MCF 10A (cell line): ENCODE measurements at regions not wholly inside any gene's neighbourhood (a gene's known extent, or its start where the extent isn't known, plus 50 kb on each side); places are given as distances from the start of the nearest gene placed in this dataset.

Source experiments
- BruUV-seq: library from RNA; stranded (reverse); fragments of 400-500 nt; replicated peaks from 2 replicates; lab custom pipeline; 2021; lab: Mats Ljungman, UMichigan
- CTCF ChIA-PET: fragments of 300-600 bp; sonication (Branson Sonifier 250); formaldehyde crosslinking; extraction: SDS; loops from one replicate; lab custom pipeline; 2021; ENCODE audit warnings: antibody characterized with exemption, inconsistent platforms; lab: Yijun Ruan, JAX
- POLR2A ChIA-PET: fragments of 300-600, 350-650 bp; sonication (Branson Sonifier 250); formaldehyde crosslinking; extraction: SDS; loops from one replicate; lab custom pipeline; 2020; ENCODE audit warnings: antibody characterized with exemption, inconsistent platforms; lab: Yijun Ruan, JAX
- DNase-seq: peaks from one replicate; pipeline ENCODE4 v3.0.0-alpha.2; 2018; ENCODE audit not compliant: unreplicated experiment
- H3K27ac Mint-ChIP-seq: one replicate; pipeline ENCODE4 v1.8.0; 2022; ENCODE audit warnings: mild to moderate bottlenecking, low read depth, mixed read lengths; ENCODE audit not compliant: unreplicated experiment
- H3K27me3 Mint-ChIP-seq: one replicate; pipeline ENCODE4 v1.8.0; 2022; ENCODE audit warnings: mixed read lengths; ENCODE audit not compliant: insufficient read depth, unreplicated experiment
- H3K36me3 Mint-ChIP-seq: one replicate; pipeline ENCODE4 v1.8.0; 2022; ENCODE audit warnings: mild to moderate bottlenecking, moderate library complexity, mixed read lengths; ENCODE audit not compliant: insufficient read depth, unreplicated experiment
- H3K4me1 Mint-ChIP-seq: one replicate; pipeline ENCODE4 v1.8.0; 2022; ENCODE audit warnings: mixed read lengths; ENCODE audit not compliant: insufficient read depth, unreplicated experiment
- H3K4me3 Mint-ChIP-seq: one replicate; pipeline ENCODE4 v1.8.0; 2022; ENCODE audit warnings: mild to moderate bottlenecking, moderate library complexity, mixed read lengths; ENCODE audit not compliant: unreplicated experiment
- H3K9me3 Mint-ChIP-seq: one replicate; pipeline ENCODE4 v1.8.0; 2022; ENCODE audit warnings: mixed read lengths; ENCODE audit not compliant: unreplicated experiment
- CTCF ChIP-seq: fragments of 200-600 bp; IDR thresholded peaks from one replicate; pipeline ENCODE4 v1.8.0; 2022; ENCODE audit warnings: antibody characterized with exemption, mild to moderate bottlenecking; ENCODE audit not compliant: unreplicated experiment
- intact Hi-C: fragments of 100-400 bp; cut with micrococcal nuclease; formaldehyde crosslinking; loops from 2 replicates; pipeline ENCODE4 v1.14.1; 2022

- intact Hi-C loops: no loop called here
- H3K9me3 Mint-ChIP-seq: no peaks in the 10 kb centered on the region
- H3K36me3 Mint-ChIP-seq: no peaks in the 10 kb centered on the region
- no peak for DNase-seq
- no peak for TF ChIP-seq CTCF
- ChIA-PET CTCF (interaction anchor here (0.5 kb wide), 1 partner anchor 1243 kb away, joined by 3 read pairs; no protein-coding TSS in a partner anchor), POLR2A (no interaction called here)
- H3K27me3 Mint-ChIP-seq: no peaks in the 10 kb centered on the region
- H3K4me3 Mint-ChIP-seq: no peak overlapping the region
- no peak overlapping the region for H3K27ac Mint-ChIP-seq
- no TSS peak for BruUV-seq
- no peaks in the 10 kb centered on the region for H3K4me1 Mint-ChIP-seq
These were observed 508.0 kb upstream of the MGMT start for GRCh38 chr10:128958834-128959690.

GRCh38 chr10:128959746-128960145 is 507.3 kb upstream of the MGMT start:
- Mint-ChIP-seq H3K27ac (no peak overlapping the region), H3K4me3 (no peak overlapping the region), H3K27me3 (no peaks in the 10 kb centered on the region), H3K36me3 (no peaks in the 10 kb centered on the region), H3K4me1 (no peaks in the 10 kb centered on the region), H3K9me3 (no peaks in the 10 kb centered on the region)
- TF ChIP-seq CTCF: no peak
- POLR2A ChIA-PET: no interaction called here
- CTCF ChIA-PET: no interaction called here
- intact Hi-C loops: no loop called here
- no TSS peak for BruUV-seq
- DNase-seq: no peak

- no peaks in the 10 kb centered on the region for H3K36me3 Mint-ChIP-seq
- POLR2A ChIA-PET: no interaction called here
- no peak for TF ChIP-seq CTCF
- H3K27ac Mint-ChIP-seq: no peak overlapping the region
- intact Hi-C loops: no loop called here
- BruUV-seq: no TSS peak
- no peaks in the 10 kb centered on the region for H3K27me3 Mint-ChIP-seq
- no peak for DNase-seq
- H3K9me3 Mint-ChIP-seq: no peaks in the 10 kb centered on the region
- H3K4me3 Mint-ChIP-seq: no peak overlapping the region
- no peaks in the 10 kb centered on the region for H3K4me1 Mint-ChIP-seq
- CTCF ChIA-PET: interaction anchor here (0.6 kb wide), 2 partner anchors 26 to 341 kb away, joined by 3 read pairs; no protein-coding TSS in a partner anchor
These were observed 506.5 kb upstream of the MGMT start for GRCh38 chr10:128960517-128960916.

DNA sequence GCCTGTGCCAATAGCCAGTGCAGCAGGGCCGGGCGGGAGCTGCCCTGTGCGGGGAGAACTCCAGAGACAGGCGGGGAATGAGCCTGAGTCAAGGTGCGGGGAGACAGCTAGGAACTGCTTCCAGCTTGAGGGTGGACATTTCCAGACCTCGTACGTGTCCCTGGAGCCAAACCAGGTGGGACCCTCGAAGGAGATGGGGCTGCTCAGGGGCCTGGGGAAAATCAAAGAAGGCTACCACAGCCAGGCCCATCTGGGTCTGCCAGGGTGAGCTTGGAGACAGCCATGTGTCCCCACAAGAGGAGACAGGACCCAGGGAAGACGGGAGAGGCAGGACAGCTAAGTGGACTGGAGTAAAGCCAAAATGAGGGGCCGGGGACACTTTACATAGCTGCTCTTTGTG is 504.9 kb upstream of the MGMT start:
- no peak for TF ChIP-seq CTCF
- Mint-ChIP-seq H3K27me3 (no peaks in the 10 kb centered on the region), H3K4me1 (no peaks in the 10 kb centered on the region), H3K9me3 (no peaks in the 10 kb centered on the region), H3K4me3 (no peak overlapping the region), H3K36me3 (peaks cover 6% of the 10 kb centered on the region), H3K27ac (no peak overlapping the region)
- DNase-seq: no peak
- POLR2A ChIA-PET: no interaction called here
- intact Hi-C loops: no loop called here
- CTCF ChIA-PET: interaction anchor here (0.6 kb wide), 2 partner anchors 59 to 891 kb away, joined by 3 to 4 read pairs; no protein-coding TSS in a partner anchor
- BruUV-seq: no TSS peak
